ENCODE measurements at regions not wholly inside any gene's neighbourhood (a gene's known extent, or its start where the extent isn't known, plus 50 kb on each side); places are given as distances from the start of the nearest gene placed in this dataset.

- Mint-ChIP-seq H3K4me1 (ENCODE audit: low read depth, unreplicated experiment) (peaks cover 19% of the 10 kb centered on the region), H3K4me3 (ENCODE audit: low read depth, unreplicated experiment) (no peak overlapping the region), H3K36me3 (ENCODE audit: insufficient read depth, unreplicated experiment) (peaks cover 8% of the 10 kb centered on the region), H3K9me3 (ENCODE audit: low read depth, unreplicated experiment) (no peaks in the 10 kb centered on the region), H3K27ac (ENCODE audit: unreplicated experiment) (peak overlapping the region; percentile 36), H3K27me3 (ENCODE audit: unreplicated experiment) (no peaks in the 10 kb centered on the region)
- DNase-seq: no peak
- CTCF ChIA-PET: no interaction called here
- no TSS peak for BruUV-seq (replicated peaks)
- no peak for TF ChIP-seq CTCF (IDR thresholded peaks at IDR 0.05; ENCODE audit: unreplicated experiment)
- intact Hi-C loops (cut with micrococcal nuclease; ENCODE audit: unreplicated experiment): no loop called here
Observed at GRCh38 chr10:21326594-21327288, 198.7 kb downstream of the SKIDA1 start.

GRCh38 chr10:21318540-21319167 lies 206.8 kb downstream of the SKIDA1 start:
- H3K9me3 Mint-ChIP-seq (ENCODE audit: low read depth, unreplicated experiment): no peaks in the 10 kb centered on the region
- DNase-seq: peak; percentile 31
- H3K4me3 Mint-ChIP-seq (ENCODE audit: low read depth, unreplicated experiment): no peak overlapping the region
- H3K36me3 Mint-ChIP-seq (ENCODE audit: insufficient read depth, unreplicated experiment): no peaks in the 10 kb centered on the region
- H3K27me3 Mint-ChIP-seq (ENCODE audit: unreplicated experiment): no peaks in the 10 kb centered on the region
- intact Hi-C loops (cut with micrococcal nuclease; ENCODE audit: unreplicated experiment): no loop called here
- CTCF ChIA-PET: interaction anchor here (0.5 kb wide), 1 partner anchor 206 kb away, joined by 3 read pairs; no protein-coding TSS in a partner anchor
- no TSS peak for BruUV-seq (replicated peaks)
- TF ChIP-seq CTCF (IDR thresholded peaks at IDR 0.05; ENCODE audit: unreplicated experiment): no peak
- H3K4me1 Mint-ChIP-seq (ENCODE audit: low read depth, unreplicated experiment): peaks cover 35% of the 10 kb centered on the region
- no peak overlapping the region for H3K27ac Mint-ChIP-seq (ENCODE audit: unreplicated experiment)

GRCh38 chr10:21317902-21318301 lies 207.6 kb downstream of the SKIDA1 start:
- DNase-seq: no peak
- intact Hi-C loops (cut with micrococcal nuclease; ENCODE audit: unreplicated experiment): no loop called here
- no TSS peak for BruUV-seq (replicated peaks)
- H3K9me3 Mint-ChIP-seq (ENCODE audit: low read depth, unreplicated experiment): no peaks in the 10 kb centered on the region
- no peaks in the 10 kb centered on the region for H3K36me3 Mint-ChIP-seq (ENCODE audit: insufficient read depth, unreplicated experiment)
- CTCF ChIA-PET: no interaction called here
- H3K27ac Mint-ChIP-seq (ENCODE audit: unreplicated experiment): no peak overlapping the region
- no peak overlapping the region for H3K4me3 Mint-ChIP-seq (ENCODE audit: low read depth, unreplicated experiment)
- TF ChIP-seq CTCF (IDR thresholded peaks at IDR 0.05; ENCODE audit: unreplicated experiment): no peak
- peaks cover 36% of the 10 kb centered on the region for H3K4me1 Mint-ChIP-seq (ENCODE audit: low read depth, unreplicated experiment)
- no peaks in the 10 kb centered on the region for H3K27me3 Mint-ChIP-seq (ENCODE audit: unreplicated experiment)

- no peaks in the 10 kb centered on the region for H3K27me3 Mint-ChIP-seq (ENCODE audit: unreplicated experiment)
- BruUV-seq (replicated peaks): no TSS peak
- intact Hi-C loops (cut with micrococcal nuclease; ENCODE audit: unreplicated experiment): no loop called here
- CTCF ChIA-PET: no interaction called here
- H3K36me3 Mint-ChIP-seq (ENCODE audit: insufficient read depth, unreplicated experiment): no peaks in the 10 kb centered on the region
- H3K4me3 Mint-ChIP-seq (ENCODE audit: low read depth, unreplicated experiment): no peak overlapping the region
- H3K9me3 Mint-ChIP-seq (ENCODE audit: low read depth, unreplicated experiment): no peaks in the 10 kb centered on the region
- DNase-seq: peak; percentile 57
- peaks cover 36% of the 10 kb centered on the region for H3K4me1 Mint-ChIP-seq (ENCODE audit: low read depth, unreplicated experiment)
- peak overlapping the region; percentile 3 for H3K27ac Mint-ChIP-seq (ENCODE audit: unreplicated experiment)
- no peak for TF ChIP-seq CTCF (IDR thresholded peaks at IDR 0.05; ENCODE audit: unreplicated experiment)
Observed at GRCh38 chr10:21315645-21316220, 209.7 kb downstream of the SKIDA1 start.
